ENCODE measurements at regions not wholly inside any gene's neighbourhood (a gene's known extent, or its start where the extent isn't known, plus 50 kb on each side); places are given as distances from the start of the nearest gene placed in this dataset.

- no peak for DNase-seq
- Histone ChIP-seq H3K4me1 (ENCODE audit: insufficient read depth, low read length) (peaks cover 12% of the 10 kb centered on the region), H4K20me1 (ENCODE audit: low read length) (no peaks in the 10 kb centered on the region), H3K27ac (ENCODE audit: low read length) (no peak overlapping the region), H3K4me2 (ENCODE audit: low read length) (no peak overlapping the region), H3F3A (ENCODE audit: low read length, unreplicated experiment) (no peaks in the 10 kb centered on the region), H3K4me3 (ENCODE audit: low read length) (no peak overlapping the region), H3K9me2 (replicated peaks; ENCODE audit: low read length) (no peaks in the 10 kb centered on the region), H3K79me2 (ENCODE audit: low read length) (no peaks in the 10 kb centered on the region), H3K9me3 (ENCODE audit: low read length) (no peaks in the 10 kb centered on the region), H3K27me3 (ENCODE audit: low read length) (peaks cover 50% of the 10 kb centered on the region), H3K9ac (ENCODE audit: low read length) (no peak overlapping the region), H3K36me3 (ENCODE audit: low read depth, low read length) (no peaks in the 10 kb centered on the region), H2AFZ (ENCODE audit: low read length) (no peak overlapping the region)
- no TSS peak for BruUV-seq (replicated peaks)
- POLR2A ChIA-PET (ENCODE audit: unreplicated experiment), result no interaction called here
- ATAC-seq, result no peak
- CTCF ChIA-PET, result interaction anchor here (1.2 kb wide), 1 partner anchor 80 kb away, joined by 9 read pairs; no protein-coding TSS in a partner anchor
- TF ChIP-seq EZH2 (IDR thresholded peaks at IDR 0.05; ENCODE audit: low read length, unreplicated experiment), result no peak
- TF ChIP-seq, protein P1, sequence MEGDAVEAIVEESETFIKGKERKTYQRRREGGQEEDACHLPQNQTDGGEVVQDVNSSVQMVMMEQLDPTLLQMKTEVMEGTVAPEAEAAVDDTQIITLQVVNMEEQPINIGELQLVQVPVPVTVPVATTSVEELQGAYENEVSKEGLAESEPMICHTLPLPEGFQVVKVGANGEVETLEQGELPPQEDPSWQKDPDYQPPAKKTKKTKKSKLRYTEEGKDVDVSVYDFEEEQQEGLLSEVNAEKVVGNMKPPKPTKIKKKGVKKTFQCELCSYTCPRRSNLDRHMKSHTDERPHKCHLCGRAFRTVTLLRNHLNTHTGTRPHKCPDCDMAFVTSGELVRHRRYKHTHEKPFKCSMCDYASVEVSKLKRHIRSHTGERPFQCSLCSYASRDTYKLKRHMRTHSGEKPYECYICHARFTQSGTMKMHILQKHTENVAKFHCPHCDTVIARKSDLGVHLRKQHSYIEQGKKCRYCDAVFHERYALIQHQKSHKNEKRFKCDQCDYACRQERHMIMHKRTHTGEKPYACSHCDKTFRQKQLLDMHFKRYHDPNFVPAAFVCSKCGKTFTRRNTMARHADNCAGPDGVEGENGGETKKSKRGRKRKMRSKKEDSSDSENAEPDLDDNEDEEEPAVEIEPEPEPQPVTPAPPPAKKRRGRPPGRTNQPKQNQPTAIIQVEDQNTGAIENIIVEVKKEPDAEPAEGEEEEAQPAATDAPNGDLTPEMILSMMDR (conservative IDR thresholded peaks at IDR 0.05; ENCODE audit: low read depth, low read length), result no peak
- no peak for TF ChIP-seq EZH2phosphoT487 (IDR thresholded peaks at IDR 0.05; ENCODE audit: borderline replicate concordance, low read length)
- intact Hi-C loops (cut with micrococcal nuclease), result no loop called here
Measured at GRCh38 chr10:78312197-78313047, 278.8 kb downstream of the RPS24 start.

DNA sequence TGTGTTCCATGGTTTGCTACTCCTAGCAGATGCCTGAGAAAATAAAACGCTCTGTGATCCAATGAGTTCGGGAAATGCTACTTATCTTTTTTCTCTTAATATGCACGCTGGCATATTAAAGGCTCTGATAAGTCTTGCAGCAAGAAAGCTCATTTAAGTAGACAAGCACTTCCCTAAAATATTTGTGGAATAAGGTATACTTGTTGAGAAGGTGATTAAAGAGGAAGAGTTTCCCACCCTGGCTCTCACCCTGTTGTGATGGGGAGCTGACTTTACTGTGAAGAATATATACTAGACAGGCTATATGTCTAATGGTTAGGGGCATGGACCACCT is 279.4 kb downstream of the RPS24 start:
- no TSS peak for BruUV-seq (replicated peaks)
- H2AFZ ChIP-seq (ENCODE audit: low read length), result no peak overlapping the region
- H3K9me3 ChIP-seq (ENCODE audit: low read length), result no peaks in the 10 kb centered on the region
- H4K20me1 ChIP-seq (ENCODE audit: low read length), result no peaks in the 10 kb centered on the region
- no peaks in the 10 kb centered on the region for H3K36me3 ChIP-seq (ENCODE audit: low read depth, low read length)
- ATAC-seq (no peak), DNase-seq (no peak)
- H3K27ac ChIP-seq (ENCODE audit: low read length), result no peak overlapping the region
- no peaks in the 10 kb centered on the region for H3K79me2 ChIP-seq (ENCODE audit: low read length)
- no peaks in the 10 kb centered on the region for H3K9me2 ChIP-seq (replicated peaks; ENCODE audit: low read length)
- no peaks in the 10 kb centered on the region for H3F3A ChIP-seq (ENCODE audit: low read length, unreplicated experiment)
- H3K4me3 ChIP-seq (ENCODE audit: low read length), result no peak overlapping the region
- ChIA-PET CTCF (interaction anchor here (0.6 kb wide), 1 partner anchor 77 kb away, joined by 5 read pairs; no protein-coding TSS in a partner anchor), POLR2A (ENCODE audit: unreplicated experiment) (no interaction called here)
- H3K9ac ChIP-seq (ENCODE audit: low read length), result no peak overlapping the region
- TF ChIP-seq, protein P1 (conservative IDR thresholded peaks at IDR 0.05; ENCODE audit: low read depth, low read length), result no peak
- TF ChIP-seq EZH2 (IDR thresholded peaks at IDR 0.05; ENCODE audit: low read length, unreplicated experiment) (no peak), EZH2phosphoT487 (IDR thresholded peaks at IDR 0.05; ENCODE audit: borderline replicate concordance, low read length) (no peak)
- peaks cover 12% of the 10 kb centered on the region for H3K4me1 ChIP-seq (ENCODE audit: insufficient read depth, low read length)
- no peak overlapping the region for H3K4me2 ChIP-seq (ENCODE audit: low read length)
- intact Hi-C loops (cut with micrococcal nuclease), result no loop called here
- H3K27me3 ChIP-seq (ENCODE audit: low read length), result peaks cover 44% of the 10 kb centered on the region

DNA sequence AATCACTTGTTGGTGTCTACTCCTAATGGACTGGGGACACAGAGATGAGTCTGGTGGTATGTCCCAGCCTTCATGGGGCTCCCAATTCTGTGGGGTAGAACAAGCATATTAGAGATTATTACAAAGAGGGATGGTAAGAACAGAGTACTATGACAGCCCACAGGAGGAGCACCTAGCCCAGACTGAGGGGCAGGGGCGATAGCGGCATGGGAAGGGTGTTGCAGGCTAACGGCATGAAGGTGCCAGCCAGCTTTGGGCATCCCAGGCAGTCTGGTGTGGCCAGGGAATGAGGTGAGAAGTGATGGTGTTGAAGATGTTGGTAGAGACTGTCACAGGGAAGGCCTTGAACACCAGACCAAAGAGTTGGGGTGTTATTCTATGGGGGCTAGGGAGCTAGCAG is 280.0 kb downstream of the RPS24 start:
- no peak for TF ChIP-seq EZH2 (IDR thresholded peaks at IDR 0.05; ENCODE audit: low read length, unreplicated experiment)
- no peak for TF ChIP-seq EZH2phosphoT487 (IDR thresholded peaks at IDR 0.05; ENCODE audit: borderline replicate concordance, low read length)
- TF ChIP-seq, protein P1 (conservative IDR thresholded peaks at IDR 0.05; ENCODE audit: low read depth, low read length), result no peak
- Histone ChIP-seq H3F3A (ENCODE audit: low read length, unreplicated experiment) (no peaks in the 10 kb centered on the region), H4K20me1 (ENCODE audit: low read length) (no peaks in the 10 kb centered on the region), H3K27me3 (ENCODE audit: low read length) (peaks cover 40% of the 10 kb centered on the region), H3K4me3 (ENCODE audit: low read length) (no peak overlapping the region), H3K9me2 (replicated peaks; ENCODE audit: low read length) (no peaks in the 10 kb centered on the region), H3K27ac (ENCODE audit: low read length) (no peak overlapping the region), H3K4me1 (ENCODE audit: insufficient read depth, low read length) (peaks cover 12% of the 10 kb centered on the region), H3K36me3 (ENCODE audit: low read depth, low read length) (no peaks in the 10 kb centered on the region), H2AFZ (ENCODE audit: low read length) (no peak overlapping the region), H3K4me2 (ENCODE audit: low read length) (no peak overlapping the region), H3K9me3 (ENCODE audit: low read length) (no peaks in the 10 kb centered on the region), H3K9ac (ENCODE audit: low read length) (no peak overlapping the region), H3K79me2 (ENCODE audit: low read length) (no peaks in the 10 kb centered on the region)
- ChIA-PET CTCF (interaction anchor here (0.6 kb wide), 1 partner anchor 77 kb away, joined by 5 read pairs; no protein-coding TSS in a partner anchor), POLR2A (ENCODE audit: unreplicated experiment) (no interaction called here)
- BruUV-seq (replicated peaks), result no TSS peak
- no peak for DNase-seq
- no peak for ATAC-seq
- intact Hi-C loops (cut with micrococcal nuclease), result no loop called here

Measured in PC-3 (cell line).